Skeletal muscle satellite cell (primary cell): ENCODE measurements at regions not wholly inside any gene's neighbourhood (a gene's known extent, or its start where the extent isn't known, plus 50 kb on each side); places are given as distances from the start of the nearest gene placed in this dataset.

Experiments used
- H3K27me3 ChIP-seq: 2 replicates; pipeline ENCODE4 v1.7.0; 2013; ENCODE audit warnings: low read length; ENCODE audit not compliant: control insufficient read depth, insufficient read depth
- H3K36me3 ChIP-seq: 2 replicates; pipeline ENCODE4 v1.7.0; 2013; ENCODE audit warnings: mild to moderate bottlenecking, control low read depth, low read length; ENCODE audit not compliant: insufficient read depth
- H3K4me1 ChIP-seq: 2 replicates; pipeline ENCODE4 v1.7.0; 2013; ENCODE audit warnings: low read length; ENCODE audit not compliant: control insufficient read depth, insufficient read depth
- H3K4me2 ChIP-seq: 2 replicates; pipeline ENCODE4 v1.7.0; 2013; ENCODE audit warnings: mild to moderate bottlenecking, low read length
- H3K4me3 ChIP-seq: 2 replicates; pipeline ENCODE4 v1.7.0; 2013; ENCODE audit warnings: low read length
- H3K9ac ChIP-seq: 2 replicates; pipeline ENCODE4 v1.7.0; 2013; ENCODE audit warnings: mild to moderate bottlenecking, low read depth, low read length, moderate library complexity
- H3K9me3 ChIP-seq: replicated peaks from 2 replicates; pipeline ENCODE4 v1.7.0; 2013; ENCODE audit warnings: mild to moderate bottlenecking, control low read depth, low read length

DNA sequence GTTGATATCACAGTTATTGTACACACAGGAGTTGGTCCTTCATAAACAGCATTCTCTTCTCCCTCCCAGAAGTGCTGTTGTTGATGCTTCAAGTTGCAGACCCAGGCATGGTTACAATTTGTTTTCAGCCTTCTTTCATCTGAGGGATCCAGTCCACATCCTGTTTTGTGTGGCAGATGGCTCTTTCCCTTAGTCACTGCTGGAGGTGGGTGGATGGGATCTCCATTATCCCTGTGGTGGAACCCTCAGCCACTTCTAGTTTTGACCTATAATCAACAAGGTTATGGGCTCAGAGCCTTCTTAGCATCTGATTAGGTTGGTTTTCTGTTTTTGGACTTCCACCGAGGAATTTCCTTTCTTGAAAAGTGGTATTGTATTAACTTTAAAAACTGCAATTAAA is 214.2 kb downstream of the SH2D4B start:
- no peak overlapping the region for H3K4me2 ChIP-seq

DNA sequence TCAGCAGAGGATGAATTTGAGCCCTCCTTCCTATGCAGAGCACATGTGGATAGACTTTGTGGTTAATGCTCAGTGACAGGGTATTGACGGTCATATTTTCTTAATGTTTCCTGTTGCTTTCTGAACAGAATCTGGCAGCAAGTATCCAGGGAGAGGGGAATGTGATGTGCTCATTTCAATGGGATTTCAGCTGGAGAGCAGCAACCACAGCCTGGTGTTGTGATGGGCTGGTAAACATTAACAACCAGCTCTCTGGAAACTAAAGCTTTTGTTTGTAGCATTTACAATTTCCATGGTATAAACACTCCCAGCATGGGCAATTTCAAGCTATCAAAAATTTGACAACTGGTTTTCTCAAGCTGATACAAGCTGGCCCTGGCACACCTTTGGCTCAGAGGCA is 215.9 kb downstream of the SH2D4B start:
- Histone ChIP-seq H3K27me3 (no peaks in the 10 kb centered on the region), H3K4me1 (no peaks in the 10 kb centered on the region), H3K9me3 (peaks cover 3% of the 10 kb centered on the region)

More for the DNA sequence above, 214.2 kb downstream of the SH2D4B start:
- Histone ChIP-seq H3K27me3 (no peaks in the 10 kb centered on the region), H3K9me3 (peaks cover 3% of the 10 kb centered on the region), H3K36me3 (no peaks in the 10 kb centered on the region), H3K9ac (no peak overlapping the region), H3K4me3 (no peak overlapping the region), H3K4me1 (no peaks in the 10 kb centered on the region)

DNA sequence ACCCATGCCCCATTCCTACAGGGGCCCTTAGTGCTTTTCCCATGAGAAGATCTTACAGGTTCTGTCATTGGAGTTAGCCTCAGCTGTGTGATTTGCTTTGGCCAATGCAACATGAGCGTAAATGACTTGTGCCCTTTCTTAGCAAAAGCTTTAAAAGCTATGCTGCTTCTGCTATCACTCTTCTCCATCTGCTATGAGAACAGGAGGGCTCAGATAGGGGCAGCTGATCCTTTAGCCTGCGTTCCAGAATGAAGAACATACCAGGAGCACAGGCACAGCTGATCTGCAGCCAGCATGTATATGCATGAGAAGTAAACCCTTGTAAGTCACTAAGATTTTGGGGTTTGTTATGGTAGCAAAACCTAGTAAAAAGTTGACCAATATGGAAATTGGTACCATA is 218.2 kb downstream of the SH2D4B start:
- Histone ChIP-seq H3K4me3 (no peak overlapping the region), H3K9me3 (peaks cover 7% of the 10 kb centered on the region), H3K36me3 (no peaks in the 10 kb centered on the region), H3K4me1 (no peaks in the 10 kb centered on the region), H3K4me2 (no peak overlapping the region), H3K9ac (no peak overlapping the region), H3K27me3 (no peaks in the 10 kb centered on the region)

More for the DNA sequence above, 215.9 kb downstream of the SH2D4B start:
- Histone ChIP-seq H3K4me3 (no peak overlapping the region), H3K9ac (no peak overlapping the region), H3K36me3 (no peaks in the 10 kb centered on the region), H3K4me2 (no peak overlapping the region)

DNA sequence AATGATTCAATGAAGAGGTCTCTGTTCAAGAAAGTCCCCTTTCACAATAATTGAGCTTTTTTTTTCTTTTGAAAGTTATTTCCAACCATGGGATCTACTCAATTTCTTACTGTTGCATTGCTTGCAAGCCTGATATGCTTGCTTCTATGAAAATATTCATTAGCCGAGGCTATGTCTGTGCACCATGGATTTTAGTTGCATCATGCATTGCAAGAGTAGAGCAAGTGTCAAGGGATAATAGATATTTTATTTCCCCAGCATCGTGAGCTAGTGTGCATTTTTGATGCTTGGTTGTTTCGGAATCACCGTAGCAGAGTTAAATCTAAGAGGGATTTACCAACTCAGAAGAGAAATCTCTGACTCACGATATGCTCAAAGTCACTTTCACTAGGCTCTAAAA is 222.0 kb downstream of the SH2D4B start:
- no peak overlapping the region for H3K4me3 ChIP-seq

DNA sequence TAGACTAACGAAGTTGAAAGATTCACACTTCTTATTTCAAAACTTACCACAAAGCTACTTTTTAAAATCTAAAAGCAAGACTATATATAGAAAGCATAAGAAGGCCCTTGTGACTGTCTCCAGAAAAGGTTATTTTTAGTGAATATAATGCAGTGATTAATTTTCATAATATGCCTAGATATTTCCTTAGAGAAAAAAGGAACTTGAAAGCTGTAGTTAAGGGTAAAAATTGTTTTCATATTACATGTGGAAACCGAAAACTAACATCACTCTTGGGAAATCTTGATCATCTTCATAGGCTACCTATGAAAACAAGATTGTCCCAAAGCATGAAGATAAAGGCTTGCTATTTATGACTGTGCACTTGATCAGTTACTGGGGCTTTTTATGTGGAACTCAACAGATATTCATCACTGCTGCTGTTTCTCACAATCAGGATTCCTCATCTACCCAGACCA is 223.2 kb downstream of the SH2D4B start:
- H3K27me3 ChIP-seq: no peaks in the 10 kb centered on the region
- peaks cover 4% of the 10 kb centered on the region for H3K9me3 ChIP-seq
- no peak overlapping the region for H3K9ac ChIP-seq
- H3K4me1 ChIP-seq: no peaks in the 10 kb centered on the region
- H3K4me2 ChIP-seq: no peak overlapping the region
- H3K4me3 ChIP-seq: no peak overlapping the region
- H3K36me3 ChIP-seq: no peaks in the 10 kb centered on the region

More for the DNA sequence above, 222.0 kb downstream of the SH2D4B start:
- Histone ChIP-seq H3K36me3 (no peaks in the 10 kb centered on the region), H3K27me3 (no peaks in the 10 kb centered on the region), H3K4me2 (no peak overlapping the region), H3K4me1 (no peaks in the 10 kb centered on the region), H3K9me3 (peaks cover 7% of the 10 kb centered on the region), H3K9ac (no peak overlapping the region)

DNA sequence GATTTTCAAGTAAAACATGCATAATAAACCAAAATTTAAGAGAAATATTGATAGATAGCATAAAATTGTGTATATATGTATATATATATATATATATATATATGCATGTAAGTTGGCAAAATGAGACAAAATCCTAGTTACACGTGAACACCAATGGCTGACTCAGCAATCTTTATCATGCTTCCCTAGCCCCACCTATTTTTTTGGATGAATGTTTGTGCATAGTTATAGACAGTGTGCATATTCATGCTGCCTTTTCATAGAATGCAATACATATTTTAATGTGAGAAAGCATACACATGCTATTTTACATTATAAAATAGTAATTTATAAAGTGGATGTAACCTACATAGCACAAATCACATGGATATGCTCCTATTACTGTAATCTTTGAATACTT is 230.3 kb downstream of the SH2D4B start:
- no peaks in the 10 kb centered on the region for H3K4me1 ChIP-seq
- H3K27me3 ChIP-seq: no peaks in the 10 kb centered on the region
- no peaks in the 10 kb centered on the region for H3K36me3 ChIP-seq
- H3K9ac ChIP-seq: no peak overlapping the region
- H3K4me3 ChIP-seq: no peak overlapping the region
- peaks cover 3% of the 10 kb centered on the region for H3K9me3 ChIP-seq
- H3K4me2 ChIP-seq: no peak overlapping the region

DNA sequence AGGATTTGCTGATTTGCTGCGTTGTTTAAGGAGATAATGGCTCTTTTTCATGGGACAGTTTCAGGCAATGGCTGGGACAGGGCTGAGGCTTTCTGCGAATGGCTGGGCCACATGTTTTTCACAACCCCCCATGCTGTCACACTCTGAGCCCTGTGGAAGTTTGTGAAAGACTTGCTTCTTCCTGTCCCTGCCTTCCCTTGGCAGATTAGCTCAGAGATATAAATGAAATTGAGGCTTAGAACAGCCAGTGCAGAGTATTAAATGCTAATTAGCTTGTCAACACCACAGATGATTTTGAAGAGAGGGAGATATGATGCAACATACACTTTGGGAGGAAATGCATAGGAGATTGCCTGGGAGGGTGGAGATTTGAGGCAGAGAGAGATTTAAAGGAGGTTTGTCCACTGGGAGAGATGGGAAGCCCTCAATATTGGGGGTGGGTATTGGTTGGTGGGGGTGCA is 232.0 kb downstream of the SH2D4B start:
- H3K9ac ChIP-seq: no peak overlapping the region
- H3K9me3 ChIP-seq: peaks cover 8% of the 10 kb centered on the region
- no peaks in the 10 kb centered on the region for H3K36me3 ChIP-seq
- no peak overlapping the region for H3K4me3 ChIP-seq
- no peak overlapping the region for H3K4me2 ChIP-seq
- H3K27me3 ChIP-seq: no peaks in the 10 kb centered on the region
- H3K4me1 ChIP-seq: no peaks in the 10 kb centered on the region

DNA sequence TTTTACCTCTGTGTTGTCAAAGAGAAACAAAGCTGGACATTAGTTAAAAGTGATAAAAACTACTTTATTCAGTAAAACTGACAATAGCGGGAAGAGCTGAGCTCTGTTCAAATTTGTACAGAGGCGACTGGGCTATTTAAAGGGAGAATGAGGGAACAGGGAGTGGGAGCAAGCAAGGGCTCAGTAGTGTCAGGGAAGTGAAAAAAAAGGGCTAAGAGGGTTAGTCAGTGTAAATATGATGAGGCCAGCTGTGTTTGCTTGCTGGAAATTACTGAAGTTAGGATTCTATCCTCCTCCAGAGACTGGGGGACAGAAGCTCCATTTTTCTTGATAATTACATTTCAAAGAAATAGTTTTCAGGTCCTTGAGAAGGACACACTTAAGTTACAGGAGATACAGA is 232.5 kb downstream of the SH2D4B start:
- Histone ChIP-seq H3K4me2 (no peak overlapping the region), H3K9me3 (peaks cover 8% of the 10 kb centered on the region), H3K27me3 (no peaks in the 10 kb centered on the region), H3K9ac (no peak overlapping the region), H3K36me3 (no peaks in the 10 kb centered on the region), H3K4me3 (no peak overlapping the region), H3K4me1 (no peaks in the 10 kb centered on the region)

DNA sequence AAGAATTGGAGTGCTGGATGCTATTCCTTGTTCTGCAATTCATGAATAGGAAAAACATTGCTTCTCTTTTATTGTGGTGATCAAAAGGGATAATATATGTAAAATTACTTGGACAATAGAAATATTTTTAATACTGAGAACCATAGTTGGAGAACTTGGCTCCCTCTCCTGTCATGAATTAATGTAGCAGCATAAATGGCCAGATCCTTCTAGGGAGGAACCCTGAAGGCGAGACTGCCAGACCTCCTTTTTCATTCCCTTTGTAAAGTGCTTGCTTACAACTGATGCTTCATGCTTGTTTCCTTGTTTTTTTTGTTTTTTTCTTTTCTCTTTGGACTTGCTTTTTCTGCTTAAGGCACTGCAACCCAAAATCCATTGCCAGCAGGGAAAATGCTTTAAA is 233.6 kb downstream of the SH2D4B start:
- no peak overlapping the region for H3K9ac ChIP-seq
- H3K4me3 ChIP-seq: no peak overlapping the region
- H3K36me3 ChIP-seq: no peaks in the 10 kb centered on the region
- no peaks in the 10 kb centered on the region for H3K27me3 ChIP-seq
- no peak overlapping the region for H3K4me2 ChIP-seq
- H3K4me1 ChIP-seq: no peaks in the 10 kb centered on the region
- peaks cover 8% of the 10 kb centered on the region for H3K9me3 ChIP-seq

DNA sequence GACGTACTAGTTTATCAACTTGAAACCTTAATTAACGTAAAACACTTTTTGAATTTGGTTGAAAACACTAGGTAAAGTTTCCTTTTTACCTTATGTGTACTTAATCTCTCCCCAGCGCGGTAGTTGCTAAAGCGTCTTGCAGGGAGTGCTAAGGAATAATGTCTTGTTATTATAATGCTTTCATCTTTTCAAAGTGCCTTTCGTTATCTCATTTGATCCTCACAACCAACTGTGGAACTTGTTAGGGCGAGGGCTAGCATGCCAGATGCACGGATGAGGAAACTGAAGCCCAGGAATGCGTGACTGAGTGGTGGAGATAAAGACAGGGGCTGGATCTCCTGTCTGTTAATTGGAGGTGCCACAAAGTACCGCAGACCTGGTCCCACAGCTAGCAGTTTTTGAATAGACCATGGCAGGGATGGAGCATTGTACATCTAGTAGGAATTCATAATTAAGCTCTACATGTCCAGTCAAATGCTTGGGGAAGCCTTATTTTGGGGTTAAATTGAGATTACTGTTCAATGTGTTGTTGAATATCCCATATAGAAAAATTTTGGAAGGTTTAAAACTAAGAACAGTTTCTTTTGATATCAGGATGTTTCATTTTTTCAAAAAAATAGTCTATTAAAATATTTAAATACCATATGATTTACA is 234.3 kb downstream of the SH2D4B start:
- Histone ChIP-seq H3K4me3 (no peak overlapping the region), H3K9me3 (peaks cover 8% of the 10 kb centered on the region), H3K4me1 (no peaks in the 10 kb centered on the region), H3K36me3 (no peaks in the 10 kb centered on the region), H3K4me2 (no peak overlapping the region), H3K9ac (no peak overlapping the region), H3K27me3 (no peaks in the 10 kb centered on the region)

DNA sequence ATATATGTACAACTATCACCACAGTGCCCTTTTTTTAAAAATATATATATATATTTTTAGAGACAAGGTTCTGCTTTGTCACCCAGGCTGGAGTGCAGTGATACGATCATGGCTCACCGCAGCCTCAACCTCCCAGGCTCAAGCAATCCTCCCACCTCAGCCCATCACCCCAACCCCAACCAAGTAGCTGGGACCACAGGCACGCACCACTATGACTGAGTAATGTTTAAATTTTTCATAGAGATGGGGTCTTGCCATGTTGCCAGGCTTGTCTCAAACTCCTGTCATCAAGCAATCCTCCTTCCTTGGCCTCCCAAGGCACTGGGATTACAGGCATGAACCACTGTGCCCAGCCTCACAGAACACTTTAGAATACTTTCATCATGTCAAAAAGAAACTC is 234.9 kb downstream of the SH2D4B start:
- H3K9me3 ChIP-seq: peaks cover 8% of the 10 kb centered on the region
- no peak overlapping the region for H3K4me3 ChIP-seq
- no peak overlapping the region for H3K9ac ChIP-seq
- H3K27me3 ChIP-seq: no peaks in the 10 kb centered on the region
- no peaks in the 10 kb centered on the region for H3K4me1 ChIP-seq
- no peaks in the 10 kb centered on the region for H3K36me3 ChIP-seq
- no peak overlapping the region for H3K4me2 ChIP-seq

DNA sequence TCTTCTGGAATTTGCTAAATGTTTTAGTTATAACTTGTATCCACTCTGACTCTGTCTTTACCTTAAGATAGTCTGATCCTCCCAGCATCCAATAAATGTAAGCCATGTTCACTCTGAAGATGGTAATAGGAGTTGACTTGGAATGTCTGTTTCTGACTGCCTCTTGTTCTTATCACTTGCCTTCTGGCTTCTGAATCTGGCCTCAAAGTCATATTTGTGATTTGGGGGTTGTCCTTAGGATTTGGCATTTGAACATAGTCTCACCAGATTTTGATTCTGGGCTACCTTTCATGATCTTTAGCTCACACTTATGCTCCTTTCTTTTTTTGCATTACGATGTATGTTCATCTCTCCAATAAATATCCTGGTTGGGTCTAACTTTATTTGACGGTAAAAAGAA is 247.0 kb downstream of the SH2D4B start:
- H3K4me1 ChIP-seq: no peaks in the 10 kb centered on the region
- H3K27me3 ChIP-seq: no peaks in the 10 kb centered on the region
- peaks cover 11% of the 10 kb centered on the region for H3K9me3 ChIP-seq
- H3K4me2 ChIP-seq: no peak overlapping the region
- no peak overlapping the region for H3K4me3 ChIP-seq
- H3K9ac ChIP-seq: no peak overlapping the region
- H3K36me3 ChIP-seq: no peaks in the 10 kb centered on the region
